GM12891 (cell line): ENCODE measurements at regions not wholly inside any gene's neighbourhood (a gene's known extent, or its start where the extent isn't known, plus 50 kb on each side); places are given as distances from the start of the nearest gene placed in this dataset.

Experiments used
- PAX5 ChIP-seq: IDR thresholded peaks from 2 replicates; pipeline ENCODE4 v1.6.1; 2011; ENCODE audit warnings: low read length, moderate library complexity, mild to moderate bottlenecking; ENCODE audit not compliant: insufficient read depth, severe bottlenecking
- POLR2A ChIP-seq: IDR thresholded peaks from 2 replicates; pipeline ENCODE4 v1.6.1; 2011; ENCODE audit warnings: low read depth, low read length, control low read depth
- POLR2AphosphoS5 ChIP-seq: IDR thresholded peaks from 2 replicates; pipeline ENCODE4 v1.6.1; 2011; ENCODE audit warnings: low read depth, low read length, control low read depth

- TF ChIP-seq PAX5 (no peak), POLR2AphosphoS5 (no peak), POLR2A (no peak)
Measured at GRCh38 chr6:43859213-43859612, 89.2 kb downstream of the VEGFA start.
